Astrocyte (in vitro differentiated cells and primary cell): ENCODE measurements at regions not wholly inside any gene's neighbourhood (a gene's known extent, or its start where the extent isn't known, plus 50 kb on each side); places are given as distances from the start of the nearest gene placed in this dataset.

Experiments
- DNase-seq: peaks from one replicate; pipeline ENCODE4 v3.0.0-alpha.2; 2010; ENCODE audit warnings: low read depth
- FAIRE-seq: peaks from 2 replicates; lab custom pipeline; 2011; peaks lifted over from hg19 to GRCh38; lab: Jason Lieb, UNC
- H2AFZ ChIP-seq: 2 replicates; pipeline ENCODE4 v1.6.0; 2012; ENCODE audit warnings: low read depth, low read length, inconsistent platforms
- H3K27ac ChIP-seq: 2 replicates; pipeline ENCODE4 v1.5.1; 2011; ENCODE audit warnings: low read depth, low read length, inconsistent platforms
- H3K27me3 ChIP-seq: 2 replicates; pipeline ENCODE4 v1.6.0; 2011; ENCODE audit warnings: low read length, inconsistent platforms; ENCODE audit not compliant: insufficient read depth
- H3K36me3 ChIP-seq: 2 replicates; pipeline ENCODE4 v1.5.1; 2011; ENCODE audit warnings: low read length, inconsistent platforms; ENCODE audit not compliant: insufficient read depth
- H3K4me1 ChIP-seq: 2 replicates; pipeline ENCODE4 v1.5.1; 2011; ENCODE audit warnings: low read length, inconsistent platforms; ENCODE audit not compliant: insufficient read depth
- H3K4me2 ChIP-seq: 2 replicates; pipeline ENCODE4 v1.6.0; 2012; ENCODE audit warnings: low read length, inconsistent platforms
- H3K4me3 ChIP-seq: 2 replicates; pipeline ENCODE4 v1.5.1; 2011; ENCODE audit warnings: low read depth, mild to moderate bottlenecking, low read length, inconsistent platforms; ENCODE audit not compliant: insufficient read depth
- H3K79me2 ChIP-seq: 2 replicates; pipeline ENCODE4 v1.6.0; 2012; ENCODE audit warnings: mild to moderate bottlenecking, low read length, inconsistent platforms; ENCODE audit not compliant: insufficient read depth
- H3K9ac ChIP-seq: 2 replicates; pipeline ENCODE4 v1.6.0; 2012; ENCODE audit warnings: mild to moderate bottlenecking, low read length, inconsistent platforms
- H3K9me3 ChIP-seq: 2 replicates; pipeline ENCODE4 v1.5.1; 2012; ENCODE audit warnings: low read depth, mild to moderate bottlenecking, low read length, inconsistent platforms; ENCODE audit not compliant: insufficient read depth
- H4K20me1 ChIP-seq: 2 replicates; pipeline ENCODE4 v1.6.0; 2012; ENCODE audit warnings: low read length, inconsistent platforms; ENCODE audit not compliant: insufficient read depth
- H3K27ac Mint-ChIP-seq: one replicate; pipeline ENCODE4 v1.8.0; 2021; ENCODE audit warnings: mild to moderate bottlenecking, mixed read lengths; ENCODE audit not compliant: unreplicated experiment
- H3K27me3 Mint-ChIP-seq: one replicate; pipeline ENCODE4 v1.8.0; 2021; ENCODE audit warnings: low read depth, mixed read lengths; ENCODE audit not compliant: unreplicated experiment
- H3K36me3 Mint-ChIP-seq: one replicate; pipeline ENCODE4 v1.8.0; 2021; ENCODE audit warnings: low read depth, mixed read lengths; ENCODE audit not compliant: unreplicated experiment
- H3K4me1 Mint-ChIP-seq: one replicate; pipeline ENCODE4 v1.8.0; 2021; ENCODE audit warnings: low read depth, mixed read lengths; ENCODE audit not compliant: unreplicated experiment
- H3K4me3 Mint-ChIP-seq: one replicate; pipeline ENCODE4 v1.8.0; 2021; ENCODE audit warnings: mild to moderate bottlenecking, moderate library complexity, mixed read lengths; ENCODE audit not compliant: unreplicated experiment
- H3K9me3 Mint-ChIP-seq: one replicate; pipeline ENCODE4 v1.8.0; 2021; ENCODE audit warnings: mild to moderate bottlenecking, mixed read lengths; ENCODE audit not compliant: unreplicated experiment
- CTCF ChIP-seq: IDR thresholded peaks from 2 replicates; pipeline ENCODE4 v1.5.1; 2011; ENCODE audit warnings: low read depth, mild to moderate bottlenecking, inconsistent platforms, low read length, moderate library complexity; ENCODE audit not compliant: insufficient read depth
- EZH2 ChIP-seq: IDR thresholded peaks from 2 replicates; pipeline ENCODE4 v1.6.1; 2012; ENCODE audit warnings: mild to moderate bottlenecking, low read length, inconsistent platforms; ENCODE audit not compliant: insufficient read depth

GRCh38 chr2:157946919-157947557 is 70.9 kb upstream of the ACVR1 start:
- Mint-ChIP-seq H3K9me3 (no peaks in the 10 kb centered on the region), H3K4me3 (no peak overlapping the region), H3K27me3 (peaks cover 8% of the 10 kb centered on the region), H3K36me3 (no peaks in the 10 kb centered on the region), H3K27ac (no peak overlapping the region), H3K4me1 (no peaks in the 10 kb centered on the region)
- Histone ChIP-seq H3K4me2 (no peak overlapping the region), H3K4me3 (no peak overlapping the region), H3K36me3 (no peaks in the 10 kb centered on the region), H4K20me1 (no peaks in the 10 kb centered on the region), H3K9ac (no peak overlapping the region), H3K79me2 (no peaks in the 10 kb centered on the region), H2AFZ (no peak overlapping the region), H3K27ac (no peak overlapping the region), H3K9me3 (no peaks in the 10 kb centered on the region), H3K27me3 (no peaks in the 10 kb centered on the region), H3K4me1 (no peaks in the 10 kb centered on the region)
- TF ChIP-seq CTCF: no peak
- TF ChIP-seq EZH2: no peak
- DNase-seq (no peak), FAIRE-seq (no peak)

- no peak for FAIRE-seq
- no peak overlapping the region for H3K27ac Mint-ChIP-seq
- DNase-seq: no peak
- peaks cover 4% of the 10 kb centered on the region for H3K27me3 Mint-ChIP-seq
- Histone ChIP-seq H3K9me3 (no peaks in the 10 kb centered on the region), H2AFZ (no peak overlapping the region), H3K27ac (no peak overlapping the region), H3K9ac (no peak overlapping the region), H4K20me1 (no peaks in the 10 kb centered on the region), H3K4me3 (no peak overlapping the region), H3K4me1 (no peaks in the 10 kb centered on the region), H3K27me3 (no peaks in the 10 kb centered on the region), H3K4me2 (no peak overlapping the region), H3K36me3 (no peaks in the 10 kb centered on the region), H3K79me2 (no peaks in the 10 kb centered on the region)
- no peaks in the 10 kb centered on the region for H3K9me3 Mint-ChIP-seq
- no peak for TF ChIP-seq CTCF
- TF ChIP-seq EZH2: no peak
- H3K4me1 Mint-ChIP-seq: peaks cover 38% of the 10 kb centered on the region
- H3K4me3 Mint-ChIP-seq: no peak overlapping the region
- H3K36me3 Mint-ChIP-seq: no peaks in the 10 kb centered on the region
Measured at GRCh38 chr2:157940024-157940423, 63.9 kb upstream of the ACVR1 start.

GRCh38 chr2:157938556-157938955 is 62.4 kb upstream of the ACVR1 start:
- peak overlapping the region; percentile 75 for H3K27ac Mint-ChIP-seq
- H3K36me3 ChIP-seq: no peaks in the 10 kb centered on the region
- no peak overlapping the region for H2AFZ ChIP-seq
- DNase-seq (peak; percentile 60), FAIRE-seq (no peak)
- no peak overlapping the region for H3K27ac ChIP-seq
- no peak overlapping the region for H3K4me3 ChIP-seq
- H3K4me1 ChIP-seq: no peaks in the 10 kb centered on the region
- H3K9ac ChIP-seq: no peak overlapping the region
- TF ChIP-seq CTCF: no peak
- TF ChIP-seq EZH2: no peak
- H3K27me3 Mint-ChIP-seq: no peaks in the 10 kb centered on the region
- H3K4me2 ChIP-seq: no peak overlapping the region
- H3K4me1 Mint-ChIP-seq: peaks cover 38% of the 10 kb centered on the region
- no peaks in the 10 kb centered on the region for H3K27me3 ChIP-seq
- no peaks in the 10 kb centered on the region for H3K9me3 Mint-ChIP-seq
- no peaks in the 10 kb centered on the region for H3K36me3 Mint-ChIP-seq
- H3K4me3 Mint-ChIP-seq: no peak overlapping the region
- H3K9me3 ChIP-seq: no peaks in the 10 kb centered on the region
- no peaks in the 10 kb centered on the region for H3K79me2 ChIP-seq
- H4K20me1 ChIP-seq: no peaks in the 10 kb centered on the region
